Caco-2 (cell line): ENCODE measurements at regions not wholly inside any gene's neighbourhood (a gene's known extent, or its start where the extent isn't known, plus 50 kb on each side); places are given as distances from the start of the nearest gene placed in this dataset.

Source experiments
- BruUV-seq: library from RNA; stranded (reverse); fragments of 400-500 nt; replicated peaks from 2 replicates; lab custom pipeline; 2021; lab: Mats Ljungman, UMichigan
- CTCF ChIA-PET: fragments of 300-600 bp; sonication (Branson Sonifier 250); formaldehyde crosslinking; loops from one replicate; lab custom pipeline; 2022; ENCODE audit warnings: antibody characterized with exemption; lab: Charles Lee
- POLR2A ChIA-PET: fragments of 300-600 bp; sonication (Branson Sonifier 250); formaldehyde crosslinking; loops from one replicate; lab custom pipeline; 2022; ENCODE audit warnings: antibody characterized with exemption; lab: Charles Lee
- DNase-seq, 2 experiments: peaks; one replicate each; pipeline versions ENCODE4 v3.0.0 to v3.0.0-alpha.2; 2020 to 2022
- H3K27me3 ChIP-seq: replicated peaks from 2 replicates; pipeline ENCODE4 v1.6.0; 2011; ENCODE audit warnings: low read length; ENCODE audit not compliant: control insufficient read depth, insufficient read depth
- H3K36me3 ChIP-seq: 2 replicates; pipeline ENCODE4 v1.5.1; 2011; ENCODE audit warnings: low read length; ENCODE audit not compliant: control insufficient read depth, insufficient read depth
- H3K4me1 ChIP-seq: fragments of 250-450 bp; sonication (Bioruptor Pico); 2 replicates; pipeline ENCODE4 v1.5.1; 2020; ENCODE audit warnings: mild to moderate bottlenecking
- H3K4me3 ChIP-seq: 2 replicates; pipeline ENCODE4 v1.5.1; 2011; ENCODE audit warnings: low read depth, mild to moderate bottlenecking, control low read depth, low read length
- H3K9me3 ChIP-seq: fragments of 250-450 bp; sonication (Bioruptor Pico); 2 replicates; pipeline ENCODE4 v1.5.1; 2020; ENCODE audit warnings: mild to moderate bottlenecking, moderate library complexity
- H3K27ac Mint-ChIP-seq: one replicate; pipeline ENCODE4 v1.8.0; 2022; ENCODE audit warnings: mixed read lengths; ENCODE audit not compliant: unreplicated experiment
- H3K27me3 Mint-ChIP-seq: one replicate; pipeline ENCODE4 v1.8.0; 2022; ENCODE audit warnings: mixed read lengths; ENCODE audit not compliant: insufficient read depth, unreplicated experiment
- H3K36me3 Mint-ChIP-seq: one replicate; pipeline ENCODE4 v1.8.0; 2022; ENCODE audit warnings: mild to moderate bottlenecking, mixed read lengths; ENCODE audit not compliant: insufficient read depth, unreplicated experiment
- H3K4me1 Mint-ChIP-seq: one replicate; pipeline ENCODE4 v1.8.0; 2022; ENCODE audit warnings: low read depth, mixed read lengths; ENCODE audit not compliant: unreplicated experiment
- H3K4me3 Mint-ChIP-seq: one replicate; pipeline ENCODE4 v1.8.0; 2022; ENCODE audit warnings: mild to moderate bottlenecking, moderate library complexity, mixed read lengths; ENCODE audit not compliant: unreplicated experiment
- H3K9me3 Mint-ChIP-seq: one replicate; pipeline ENCODE4 v1.8.0; 2022; ENCODE audit warnings: mixed read lengths; ENCODE audit not compliant: unreplicated experiment
- CTCF ChIP-seq, 2 experiments: fragments of 200-600 bp in 1 of 2; IDR thresholded peaks; 1 replicate in 1 of 2; 2 replicates in 1 of 2; pipeline versions ENCODE4 v1.5.1 to v1.8.0; 2011 to 2022; ENCODE audit warnings: antibody characterized with exemption in 1 of 2, control low read depth in 1 of 2, inconsistent platforms in 1 of 2, low read depth in 1 of 2, low read length in 1 of 2, mild to moderate bottlenecking in 1 of 2, moderate library complexity in 1 of 2; ENCODE audit not compliant: insufficient read depth in 1 of 2, severe bottlenecking in 1 of 2, unreplicated experiment in 1 of 2
- intact Hi-C: fragments of 100-400 bp; cut with micrococcal nuclease; formaldehyde crosslinking; loops from one replicate; pipeline ENCODE4 v1.10.0; 2022; ENCODE audit not compliant: unreplicated experiment

- ChIA-PET CTCF (no interaction called here), POLR2A (no interaction called here)
- Histone ChIP-seq H3K27me3 (no peaks in the 10 kb centered on the region), H3K4me3 (no peak overlapping the region), H3K4me1 (no peaks in the 10 kb centered on the region), H3K36me3 (no peaks in the 10 kb centered on the region), H3K9me3 (0 out of 2 replicates have a peak, but pooled peaks cover 5% of the 10 kb centered on the region)
- no peak for TF ChIP-seq CTCF (IDR thresholded peaks at IDR 0.05; ENCODE audit: insufficient read depth in 1 of 2, low read depth in 1 of 2, low read length in 1 of 2, severe bottlenecking in 1 of 2, unreplicated experiment in 1 of 2)
- H3K9me3 Mint-ChIP-seq: peaks cover 9% of the 10 kb centered on the region
- no peaks in the 10 kb centered on the region for H3K36me3 Mint-ChIP-seq
- H3K4me3 Mint-ChIP-seq: no peak overlapping the region
- BruUV-seq: no TSS peak
- intact Hi-C loops: no loop called here
- no peak for DNase-seq
- no peaks in the 10 kb centered on the region for H3K27me3 Mint-ChIP-seq
- peaks cover 13% of the 10 kb centered on the region for H3K4me1 Mint-ChIP-seq
- no peak overlapping the region for H3K27ac Mint-ChIP-seq
Measured at GRCh38 chr10:52539463-52539862, 225.4 kb downstream of the DKK1 start.

- ChIA-PET POLR2A (no interaction called here), CTCF (no interaction called here)
- 0 out of 2 replicates have a peak, but pooled peaks cover 5% of the 10 kb centered on the region for H3K9me3 ChIP-seq
- H3K27me3 Mint-ChIP-seq: no peaks in the 10 kb centered on the region
- peaks cover 9% of the 10 kb centered on the region for H3K9me3 Mint-ChIP-seq
- no peaks in the 10 kb centered on the region for H3K4me1 ChIP-seq
- H3K4me3 ChIP-seq: no peak overlapping the region
- BruUV-seq: no TSS peak
- no peak for TF ChIP-seq CTCF (IDR thresholded peaks at IDR 0.05; ENCODE audit: insufficient read depth in 1 of 2, low read depth in 1 of 2, low read length in 1 of 2, severe bottlenecking in 1 of 2, unreplicated experiment in 1 of 2)
- H3K4me1 Mint-ChIP-seq: peaks cover 13% of the 10 kb centered on the region
- no peak for DNase-seq
- no peaks in the 10 kb centered on the region for H3K27me3 ChIP-seq
- H3K27ac Mint-ChIP-seq: no peak overlapping the region
- H3K36me3 Mint-ChIP-seq: no peaks in the 10 kb centered on the region
- no peak overlapping the region for H3K4me3 Mint-ChIP-seq
- intact Hi-C loops: no loop called here
- no peaks in the 10 kb centered on the region for H3K36me3 ChIP-seq
Measured at GRCh38 chr10:52540479-52540984, 226.5 kb downstream of the DKK1 start.

GRCh38 chr10:52541006-52541473 is 227.0 kb downstream of the DKK1 start:
- H3K4me1 Mint-ChIP-seq: peaks cover 13% of the 10 kb centered on the region
- POLR2A ChIA-PET: no interaction called here
- Histone ChIP-seq H3K9me3 (0 out of 2 replicates have a peak, but pooled peaks cover 5% of the 10 kb centered on the region), H3K4me3 (no peak overlapping the region), H3K27me3 (no peaks in the 10 kb centered on the region), H3K4me1 (no peaks in the 10 kb centered on the region), H3K36me3 (no peaks in the 10 kb centered on the region)
- H3K4me3 Mint-ChIP-seq: no peak overlapping the region
- H3K9me3 Mint-ChIP-seq: peaks cover 9% of the 10 kb centered on the region
- intact Hi-C loops: no loop called here
- H3K36me3 Mint-ChIP-seq: no peaks in the 10 kb centered on the region
- no TSS peak for BruUV-seq
- DNase-seq: no peak
- H3K27ac Mint-ChIP-seq: no peak overlapping the region
- no peak for TF ChIP-seq CTCF (IDR thresholded peaks at IDR 0.05; ENCODE audit: insufficient read depth in 1 of 2, low read depth in 1 of 2, low read length in 1 of 2, severe bottlenecking in 1 of 2, unreplicated experiment in 1 of 2)
- no peaks in the 10 kb centered on the region for H3K27me3 Mint-ChIP-seq
- CTCF ChIA-PET: no interaction called here
